Muscle of back (tissue), 3 donors: ENCODE measurements at regions not wholly inside any gene's neighbourhood (a gene's known extent, or its start where the extent isn't known, plus 50 kb on each side); places are given as distances from the start of the nearest gene placed in this dataset.
"Not testable (repeated sequence)": the region's sequence is repeated elsewhere in the genome, so short reads cannot be mapped to it uniquely, and the experiment has no call there.

ENCODE experiments used
- DNase-seq, 3 donors: peaks; one replicate each; pipeline versions ENCODE4 v3.0.0 to v3.0.0-alpha.2; 2013

DNA sequence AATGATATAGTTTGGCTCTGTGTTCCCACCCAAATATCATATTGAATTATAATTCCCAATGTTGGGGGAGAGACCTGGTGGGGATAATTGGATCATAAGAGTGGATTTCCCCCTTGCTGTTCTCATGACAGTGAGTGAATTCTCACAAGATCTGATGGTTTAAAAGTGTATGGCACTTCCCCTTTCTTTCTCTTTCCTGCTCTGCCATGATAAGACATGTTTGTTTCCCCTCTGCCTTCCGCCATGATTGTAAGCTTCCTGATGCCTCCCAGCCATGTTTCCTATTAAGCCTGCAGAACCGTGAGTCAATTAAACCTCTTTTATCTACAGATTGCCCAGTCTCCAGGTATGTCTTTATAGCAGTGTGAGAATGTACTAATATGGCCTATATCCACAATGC, 126.7 kb upstream of the GMNC start:
- DNase-seq: no peak

DNA sequence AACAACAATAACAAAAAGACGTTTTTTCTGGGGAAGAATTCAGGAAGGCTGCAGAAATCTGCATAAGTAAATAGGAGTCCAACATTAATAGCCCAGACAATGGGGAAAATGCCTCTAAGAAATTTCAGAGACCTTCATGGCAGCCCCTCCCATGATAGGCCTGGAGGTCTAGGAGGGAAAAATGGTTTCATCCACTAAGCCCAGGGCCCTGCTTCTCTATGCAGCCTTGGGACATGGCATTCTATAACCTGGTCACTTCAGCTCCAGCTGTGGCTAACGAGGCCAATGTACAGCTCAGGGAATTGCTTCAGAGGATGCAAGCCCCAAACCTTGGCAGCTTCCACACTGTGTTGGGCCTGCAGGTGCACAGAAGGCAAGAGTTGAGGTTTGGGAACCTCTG, 125.6 kb upstream of the GMNC start:
- no peak for DNase-seq

DNA sequence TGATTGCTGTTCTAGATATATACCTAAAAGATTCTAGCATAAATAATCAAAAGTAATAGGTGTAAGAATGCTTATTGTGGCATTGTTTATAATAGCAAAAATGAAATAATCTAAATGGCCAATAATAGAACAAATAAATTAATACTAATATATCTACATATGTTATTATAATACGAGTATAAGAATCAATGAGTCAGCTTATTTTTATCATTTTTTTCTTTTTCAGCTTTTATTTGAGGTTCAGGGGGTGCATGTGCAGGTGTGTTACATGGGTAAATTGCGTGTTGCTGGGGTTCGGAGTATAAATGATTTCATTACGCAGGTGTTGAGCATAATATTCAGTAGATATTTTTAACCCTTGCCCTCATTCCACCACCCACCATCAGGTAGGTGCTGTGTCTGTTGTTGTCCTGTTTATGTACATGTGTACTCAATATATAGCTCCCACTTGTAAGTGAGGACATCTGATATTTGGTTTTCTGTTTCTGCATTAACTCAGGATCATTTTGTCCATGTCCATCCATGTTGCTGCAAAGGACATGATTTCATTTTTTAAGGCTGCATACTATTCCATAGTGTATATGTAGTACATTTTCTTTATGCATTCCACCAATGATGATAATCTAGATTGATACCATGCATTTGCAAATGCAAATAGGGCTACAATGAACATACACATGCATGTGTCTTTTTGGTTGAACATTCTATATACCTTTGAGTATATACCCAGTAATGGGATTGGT, 122.2 kb upstream of the GMNC start:
- DNase-seq: no peak

DNA sequence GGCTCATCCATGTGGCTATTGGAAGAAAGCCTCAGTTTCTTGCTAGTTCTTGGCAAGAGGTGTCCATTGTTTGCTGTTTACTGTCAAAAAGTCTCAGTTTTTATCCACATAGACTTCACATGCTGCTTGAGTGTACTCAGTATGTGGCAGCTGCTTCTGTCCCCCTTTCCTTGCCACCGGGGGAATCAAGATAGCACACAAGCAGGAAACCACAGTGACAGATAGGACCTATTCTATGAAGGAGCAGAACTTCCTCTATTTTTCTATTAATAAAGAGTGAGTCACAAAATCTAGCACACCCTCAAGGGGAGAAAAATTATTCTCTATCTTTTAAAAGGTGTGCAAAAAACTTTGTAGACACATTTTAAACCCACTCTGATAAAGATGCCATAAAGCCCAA, 121.4 kb upstream of the GMNC start:
- no peak for DNase-seq

DNA sequence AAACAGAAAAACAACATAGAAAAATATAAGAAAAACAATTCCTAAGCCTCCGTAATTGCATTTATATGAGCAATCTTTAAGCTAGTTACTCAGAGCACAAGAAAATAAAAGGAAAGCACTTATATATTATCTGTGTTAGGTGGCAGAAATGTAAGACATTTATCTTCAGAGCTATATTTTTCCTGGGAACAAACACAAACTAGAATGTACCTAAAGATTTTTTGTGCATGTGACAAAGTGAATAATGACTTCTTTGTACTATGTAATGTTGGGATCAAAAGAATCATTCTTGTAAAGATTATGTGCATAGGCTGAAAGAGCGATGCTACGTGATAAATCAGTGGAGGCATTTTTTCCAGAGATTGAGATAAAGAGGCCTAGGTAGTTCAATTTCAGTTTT, 111.3 kb upstream of the GMNC start:
- DNase-seq: no peak

DNA sequence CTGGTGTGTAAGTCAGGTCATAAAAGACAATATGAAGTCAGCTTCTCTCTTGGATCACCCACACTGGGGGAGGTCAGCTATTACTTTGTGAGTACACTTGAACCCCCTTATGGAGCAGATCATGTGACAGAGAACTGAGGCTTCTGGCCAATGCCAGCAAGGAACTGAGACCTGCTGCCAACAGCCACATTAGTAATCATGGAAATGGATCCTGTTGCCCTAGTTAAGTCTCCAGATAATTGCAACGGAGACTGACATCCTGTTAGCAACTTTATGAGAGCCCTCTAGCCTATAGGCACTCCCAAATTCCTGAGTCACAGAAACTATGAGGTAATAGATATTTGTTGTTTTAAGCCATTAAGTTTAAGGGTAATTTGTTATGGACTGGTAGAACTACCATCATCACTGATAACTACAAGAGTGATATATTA, 110.4 kb upstream of the GMNC start:
- DNase-seq: no peak

DNA sequence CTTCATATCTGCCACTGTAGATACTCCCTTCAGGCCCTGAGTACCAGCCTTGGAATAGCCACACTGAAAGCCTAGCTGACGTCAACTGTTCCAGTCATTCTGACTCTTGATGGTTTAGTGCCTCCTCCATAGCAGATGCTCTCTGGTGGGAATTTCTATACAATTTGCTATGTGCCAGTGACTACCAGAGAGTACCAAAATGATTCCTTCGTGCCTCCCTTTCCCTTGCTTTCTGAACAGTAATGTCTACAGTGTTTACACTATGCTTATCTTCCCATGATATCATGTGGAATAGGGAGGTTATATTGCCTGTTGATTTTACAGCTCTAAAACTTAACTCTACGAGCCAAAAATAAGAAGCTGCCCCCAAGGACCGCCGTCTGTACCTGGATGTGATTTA, 109.7 kb upstream of the GMNC start:
- DNase-seq: no peak

DNA sequence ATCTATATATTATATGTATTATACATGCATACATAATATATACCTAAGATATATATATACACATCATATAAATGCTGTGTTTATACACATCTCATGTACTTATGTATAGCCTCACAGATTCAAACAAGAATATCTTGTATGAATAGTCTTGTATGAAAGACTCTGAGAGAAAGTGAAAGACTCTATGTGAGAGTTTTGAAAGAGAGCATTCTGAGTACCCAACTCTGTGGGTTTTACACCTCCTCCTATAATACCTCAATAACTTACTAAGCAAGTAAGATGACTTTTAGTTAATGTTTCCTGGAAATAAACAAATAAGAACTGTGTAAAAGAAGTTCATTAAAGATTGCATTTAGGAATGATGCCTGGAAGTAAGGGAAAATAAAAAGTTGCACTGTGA, 108.1 kb upstream of the GMNC start:
- no peak for DNase-seq

DNA sequence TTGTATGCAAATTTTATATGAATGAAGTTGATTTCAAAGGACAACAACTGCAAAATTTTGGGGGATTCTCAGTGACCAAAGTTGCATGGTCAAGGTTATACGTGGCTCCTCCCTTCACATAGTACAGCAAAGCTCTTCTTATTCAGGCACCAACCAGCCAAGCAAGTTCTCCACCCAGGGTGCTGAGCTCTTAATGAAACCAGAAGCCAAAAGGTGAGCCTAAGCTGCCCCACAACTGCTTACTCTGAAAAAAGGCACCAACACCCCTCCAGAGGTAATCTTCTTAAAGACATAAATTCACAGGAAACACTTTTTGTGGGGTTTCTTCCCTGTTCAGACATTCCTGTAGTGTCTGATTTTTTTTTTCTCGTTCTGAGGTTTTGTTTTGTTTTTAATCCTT, 106.1 kb upstream of the GMNC start:
- DNase-seq: no peak

DNA sequence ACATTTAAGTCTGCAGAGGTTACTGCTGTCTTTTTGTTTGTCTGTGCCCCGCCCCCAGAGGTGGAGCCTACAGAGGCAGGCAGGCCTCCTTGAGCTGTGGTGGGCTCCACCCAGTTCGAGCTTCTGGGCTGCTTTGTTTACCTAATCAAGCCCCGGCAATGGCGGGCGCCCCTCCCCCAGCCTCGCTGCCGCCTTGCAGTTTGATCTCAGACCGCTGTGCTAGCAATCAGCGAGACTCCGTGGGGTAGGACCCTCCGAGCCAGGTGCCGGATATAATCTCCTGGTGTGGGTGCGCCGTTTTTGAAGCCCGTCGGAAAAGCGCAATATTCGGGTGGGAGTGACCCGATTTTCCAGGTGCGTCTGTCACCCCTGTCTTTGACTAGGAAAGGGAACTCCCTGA, 102.4 kb upstream of the GMNC start:
- not testable (repeated sequence) for DNase-seq

DNA sequence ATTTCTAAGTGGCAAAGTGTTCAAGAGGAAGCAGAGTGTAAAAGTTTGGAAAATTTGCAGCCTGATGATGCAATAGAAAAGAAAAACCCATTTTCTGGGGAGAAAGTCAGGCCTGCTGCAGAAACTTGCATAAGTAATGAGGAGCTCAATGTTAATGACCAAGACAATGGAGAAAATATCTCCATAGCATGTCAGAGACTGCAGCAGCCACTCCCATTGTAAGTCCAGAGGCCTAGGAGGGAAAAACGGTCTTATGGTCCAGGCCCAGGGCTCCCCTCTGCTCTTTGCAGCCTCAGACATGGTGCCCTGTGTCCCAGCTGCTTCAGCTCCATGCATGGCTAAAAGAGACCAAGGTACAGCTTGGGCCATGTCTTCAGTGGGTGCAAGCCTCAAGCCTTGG, 96.6 kb upstream of the GMNC start:
- no peak for DNase-seq

DNA sequence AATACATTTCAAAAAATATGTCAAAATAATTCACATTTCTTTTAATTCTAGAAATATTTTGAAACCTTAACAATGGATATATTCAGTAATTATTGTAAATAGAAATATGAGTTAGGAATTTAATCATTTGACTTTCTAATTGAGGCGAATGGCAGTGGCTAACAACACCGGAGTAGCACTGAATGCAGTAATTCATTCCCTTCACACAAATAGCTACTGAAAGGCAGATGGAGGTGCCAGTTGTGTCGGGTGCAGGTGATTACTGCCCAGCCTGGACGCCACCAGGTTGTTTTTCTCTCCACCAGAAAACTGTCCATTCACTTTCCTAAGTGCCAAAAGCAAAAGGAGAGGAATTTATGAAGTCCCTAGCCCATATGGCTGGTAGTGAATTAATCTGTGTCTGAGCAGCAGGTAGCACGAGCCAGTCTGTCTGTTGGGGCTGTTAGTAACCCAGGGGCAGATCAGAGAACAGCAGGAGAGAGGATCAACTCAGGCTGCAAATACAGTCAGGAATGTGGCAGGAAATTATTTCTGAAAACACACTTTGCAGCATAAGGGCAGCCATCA, 79.3 kb upstream of the GMNC start:
- DNase-seq: no peak

DNA sequence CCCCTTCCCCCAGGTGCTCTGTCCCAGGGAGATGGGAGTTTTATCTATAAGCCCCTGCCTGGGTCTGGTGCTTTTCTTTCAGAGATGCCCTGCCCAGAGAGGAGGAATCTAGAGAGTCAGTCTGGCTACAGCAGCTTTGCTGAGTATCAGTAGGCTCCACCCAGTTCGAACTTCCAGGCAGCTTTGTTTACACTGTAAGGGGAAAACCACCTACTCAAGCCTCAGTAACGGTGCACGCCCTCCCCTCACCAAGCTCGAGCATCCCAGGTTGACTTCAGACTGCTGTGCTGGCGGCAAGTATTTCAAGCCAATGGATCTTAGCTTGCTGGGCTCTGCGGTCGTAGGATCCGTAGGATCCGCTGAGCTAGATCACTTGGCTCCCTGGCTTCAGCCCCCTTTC, 72.1 kb upstream of the GMNC start:
- DNase-seq: not testable (repeated sequence)

DNA sequence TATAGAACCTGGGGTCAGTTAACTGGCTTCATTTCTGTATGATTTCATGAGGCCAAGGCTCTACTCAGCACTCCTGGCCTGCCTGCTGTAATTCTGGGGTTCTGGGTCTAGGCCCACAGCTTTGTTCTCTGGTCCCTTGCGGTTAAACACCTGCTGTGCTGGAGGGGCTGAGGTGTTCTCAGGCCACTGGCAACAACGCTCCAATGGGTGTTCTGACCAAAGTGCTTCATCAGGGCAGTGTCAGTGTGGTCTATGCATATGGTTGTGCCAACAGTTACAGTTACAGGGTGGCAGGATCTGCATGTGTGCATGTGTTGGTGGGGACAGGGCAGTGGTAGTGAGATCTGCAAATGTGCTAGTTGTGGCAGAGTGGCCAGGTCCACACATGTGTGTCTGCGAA, 64.1 kb upstream of the GMNC start:
- DNase-seq: no peak

DNA sequence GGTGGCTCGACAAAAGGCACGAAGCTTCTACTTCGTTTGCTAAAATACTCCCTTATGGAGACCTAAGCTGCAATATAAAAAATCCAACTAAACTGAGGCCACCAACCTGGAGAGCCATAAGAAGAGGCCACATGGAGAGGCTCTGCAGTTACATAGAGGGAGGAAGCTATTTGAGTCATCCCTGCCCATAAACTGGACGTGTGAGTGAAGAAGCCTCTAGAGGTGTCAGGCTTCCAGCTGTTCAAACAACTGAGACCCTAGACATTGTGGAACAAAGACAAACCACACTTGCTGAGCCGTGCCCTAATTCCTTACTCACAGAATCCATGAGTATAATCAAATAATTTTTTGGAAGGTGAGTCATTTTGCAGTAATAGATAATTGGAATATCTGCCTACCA, 50.2 kb upstream of the GMNC start:
- DNase-seq: no peak
